ENCODE measurements at regions not wholly inside any gene's neighbourhood (a gene's known extent, or its start where the extent isn't known, plus 50 kb on each side); places are given as distances from the start of the nearest gene placed in this dataset.

DNA sequence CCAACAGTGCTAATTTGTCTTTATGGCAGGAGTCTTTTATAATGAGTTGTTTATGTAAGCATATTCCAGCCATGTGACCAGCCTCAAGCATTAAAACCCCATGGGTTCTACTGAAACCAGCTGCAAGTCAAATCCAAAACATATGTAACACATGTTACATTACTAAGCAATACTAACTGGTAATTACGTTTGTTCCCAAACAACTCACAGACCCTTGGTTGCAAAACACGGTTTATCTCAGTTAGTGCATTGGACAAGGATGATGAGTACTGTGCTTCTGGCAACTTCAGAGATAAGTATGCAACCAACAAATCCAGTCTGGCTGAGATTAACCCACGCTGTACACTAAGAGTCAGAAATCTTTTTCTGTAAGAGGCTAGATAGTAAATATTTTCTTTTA, 110.1 kb upstream of the FAR2 start:
- no peak for TF ChIP-seq POLR2A (IDR thresholded peaks at IDR 0.05; ENCODE audit: low read length)
- no peak for TF ChIP-seq GATA1 (IDR thresholded peaks at IDR 0.05; ENCODE audit: low read depth, low read length)

All from erythroblast (primary cell).